ENCODE measurements at regions not wholly inside any gene's neighbourhood (a gene's known extent, or its start where the extent isn't known, plus 50 kb on each side); places are given as distances from the start of the nearest gene placed in this dataset.

GRCh38 chr2:180143633-180144337, 136.7 kb upstream of the CWC22 start:
- DNase-seq (ENCODE audit: low spot score) = no peak

GRCh38 chr2:180141600-180141999, 134.5 kb upstream of the CWC22 start:
- DNase-seq (ENCODE audit: low spot score) = no peak

GRCh38 chr2:180133736-180134135, 126.6 kb upstream of the CWC22 start:
- DNase-seq (ENCODE audit: low spot score) = no peak

- DNase-seq (ENCODE audit: low spot score) = peak; percentile 33
Measured at GRCh38 chr2:180130403-180130802, 123.3 kb upstream of the CWC22 start.

- no peak for DNase-seq (ENCODE audit: low spot score)
Measured at GRCh38 chr2:180128861-180129260, 121.8 kb upstream of the CWC22 start.

GRCh38 chr2:180125245-180125962, 118.3 kb upstream of the CWC22 start:
- DNase-seq (ENCODE audit: low spot score) = peak; percentile 93

GRCh38 chr2:180124273-180125139, 117.4 kb upstream of the CWC22 start:
- peak; percentile 67 for DNase-seq (ENCODE audit: low spot score)

- DNase-seq (ENCODE audit: low spot score) = no peak
Measured at GRCh38 chr2:180122874-180123273, 115.8 kb upstream of the CWC22 start.

GRCh38 chr2:180115675-180116074, 108.6 kb upstream of the CWC22 start:
- DNase-seq (ENCODE audit: low spot score) = no peak

- DNase-seq (ENCODE audit: low spot score) = no peak
Measured at GRCh38 chr2:180115269-180115668, 108.2 kb upstream of the CWC22 start.

GRCh38 chr2:180111901-180112300, 104.8 kb upstream of the CWC22 start:
- DNase-seq (ENCODE audit: low spot score) = no peak

- DNase-seq (ENCODE audit: low spot score) = no peak
Measured at GRCh38 chr2:180110469-180110868, 103.4 kb upstream of the CWC22 start.

- no peak for DNase-seq (ENCODE audit: low spot score)
Measured at GRCh38 chr2:180101846-180102245, 94.7 kb upstream of the CWC22 start.

- no peak for DNase-seq (ENCODE audit: low spot score)
Measured at GRCh38 chr2:180099308-180099707, 92.2 kb upstream of the CWC22 start.

- DNase-seq (ENCODE audit: low spot score) = no peak
Measured at GRCh38 chr2:180085144-180085543, 78.0 kb upstream of the CWC22 start.

GRCh38 chr2:180077295-180077906, 70.3 kb upstream of the CWC22 start:
- no peak for DNase-seq (ENCODE audit: low spot score)

- DNase-seq (ENCODE audit: low spot score) = no peak
Measured at GRCh38 chr2:180075870-180076269, 68.8 kb upstream of the CWC22 start.

- no peak for DNase-seq (ENCODE audit: low spot score)
Measured at GRCh38 chr2:180071797-180072196, 64.7 kb upstream of the CWC22 start.

- DNase-seq (ENCODE audit: low spot score) = no peak
Measured at GRCh38 chr2:180063494-180064092, 56.5 kb upstream of the CWC22 start.

GRCh38 chr2:180062178-180062577, 55.1 kb upstream of the CWC22 start:
- DNase-seq (ENCODE audit: low spot score) = no peak

- DNase-seq (ENCODE audit: low spot score) = no peak
Measured at GRCh38 chr2:180061546-180061945, 54.4 kb upstream of the CWC22 start.

GRCh38 chr2:180061085-180061484, 54.0 kb upstream of the CWC22 start:
- DNase-seq (ENCODE audit: low spot score) = no peak

Data from Ammon's horn (tissue), 1 donor.